Brain pericyte (primary cell): ENCODE measurements at regions not wholly inside any gene's neighbourhood (a gene's known extent, or its start where the extent isn't known, plus 50 kb on each side); places are given as distances from the start of the nearest gene placed in this dataset.
"Not testable (repeated sequence)": the region's sequence is repeated elsewhere in the genome, so short reads cannot be mapped to it uniquely, and the experiment has no call there.

Experiments
- DNase-seq: peaks from one replicate; pipeline ENCODE4 v3.0.0-alpha.2; 2012; ENCODE audit warnings: low read depth, low spot score

DNA sequence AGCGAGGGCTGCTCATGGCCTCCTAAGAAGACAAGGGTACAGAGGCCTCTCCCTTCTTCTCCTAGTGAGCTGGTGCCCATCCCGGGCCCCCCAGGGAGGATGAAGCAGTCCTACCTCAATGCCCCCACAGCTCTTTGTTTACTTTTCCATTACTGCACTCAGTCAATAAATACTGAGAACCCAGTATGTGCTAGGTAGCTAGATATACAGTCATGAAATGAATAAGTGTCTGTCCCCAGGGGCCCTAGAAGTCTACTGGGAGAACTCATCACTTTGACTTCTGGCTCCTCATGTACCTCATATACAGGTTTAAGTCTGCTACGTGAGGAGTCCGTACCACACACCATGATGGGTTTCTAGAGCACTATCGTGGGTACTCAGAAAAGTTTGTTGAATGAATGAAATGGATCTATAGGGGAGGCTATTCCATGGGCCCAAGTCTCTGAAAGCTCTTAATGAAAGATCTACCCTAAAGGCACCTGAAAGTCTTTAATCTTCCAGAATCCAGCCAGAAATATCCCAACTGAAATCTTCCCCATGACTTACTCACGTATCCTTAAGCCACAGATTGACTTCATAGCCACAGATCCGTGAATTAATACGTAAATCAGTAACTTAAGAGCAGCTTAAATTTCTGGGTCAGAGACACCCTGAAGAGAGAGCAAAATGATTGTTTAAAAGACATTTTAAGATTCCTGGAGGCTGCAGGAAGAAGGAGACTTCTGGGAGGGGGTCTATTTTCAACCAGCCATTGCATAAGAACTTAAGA, 51.6 kb upstream of the POMP start:
- DNase-seq = no peak

DNA sequence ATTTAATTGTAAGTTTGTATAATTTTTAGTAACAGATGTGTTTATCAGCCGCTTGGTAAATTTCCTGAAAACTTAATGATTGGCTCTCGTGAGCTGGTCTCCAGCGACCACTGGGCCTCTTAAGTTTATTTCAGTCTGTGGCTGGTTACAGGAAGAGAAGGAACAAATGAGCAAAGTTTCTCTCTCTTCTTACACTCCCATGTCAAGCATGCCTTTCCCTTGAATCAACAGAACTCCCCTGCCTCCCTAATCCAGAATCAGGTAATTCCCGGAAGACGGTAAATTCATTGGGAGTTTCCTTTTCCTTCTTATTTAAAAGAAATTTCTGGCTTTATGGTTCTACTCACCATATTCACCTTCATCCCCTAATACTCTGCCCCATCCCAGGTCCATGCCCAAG, 52.5 kb upstream of the POMP start:
- no peak for DNase-seq

DNA sequence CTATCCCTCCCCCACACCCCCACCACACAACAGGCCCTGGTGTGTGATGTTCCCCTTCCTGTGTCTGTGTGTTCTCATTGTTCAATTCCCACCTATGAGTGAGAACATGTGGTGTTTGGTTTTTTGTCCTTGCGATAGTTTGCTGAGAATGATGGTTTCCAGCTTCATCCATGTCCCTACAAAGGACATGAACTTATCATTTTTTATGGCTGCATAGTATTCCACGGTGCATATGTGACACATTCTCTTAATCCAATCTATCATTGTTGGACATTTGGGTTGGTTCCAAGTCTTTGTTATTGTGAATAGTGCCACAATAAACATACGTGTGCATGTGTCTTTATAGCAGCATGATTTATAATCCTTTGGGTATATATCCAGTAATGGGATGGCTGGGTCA, 53.8 kb upstream of the POMP start:
- not testable (repeated sequence) for DNase-seq

GRCh38 chr13:28603043-28603664, 55.8 kb upstream of the POMP start:
- DNase-seq = no peak

GRCh38 chr13:28602580-28602979, 56.4 kb upstream of the POMP start:
- no peak for DNase-seq

DNA sequence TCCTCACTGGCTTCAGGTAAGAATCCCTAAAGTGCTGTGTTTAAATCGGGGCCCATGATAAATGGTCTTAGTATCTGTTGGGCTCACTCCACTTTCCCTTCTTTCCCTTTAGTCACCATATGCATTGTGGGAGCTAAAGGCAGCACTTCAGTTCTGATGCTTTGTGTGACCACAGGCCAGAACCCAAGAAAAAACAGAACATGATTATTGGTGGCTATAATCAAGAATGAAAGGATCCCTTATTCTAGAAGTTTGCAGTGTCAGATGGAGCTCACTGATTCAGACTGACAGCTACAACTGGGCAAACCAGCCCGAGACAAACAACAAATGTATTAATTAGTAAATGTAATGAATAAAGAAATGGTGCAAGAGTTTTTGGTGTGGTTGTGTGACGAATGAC, 57.3 kb upstream of the POMP start:
- DNase-seq = no peak

DNA sequence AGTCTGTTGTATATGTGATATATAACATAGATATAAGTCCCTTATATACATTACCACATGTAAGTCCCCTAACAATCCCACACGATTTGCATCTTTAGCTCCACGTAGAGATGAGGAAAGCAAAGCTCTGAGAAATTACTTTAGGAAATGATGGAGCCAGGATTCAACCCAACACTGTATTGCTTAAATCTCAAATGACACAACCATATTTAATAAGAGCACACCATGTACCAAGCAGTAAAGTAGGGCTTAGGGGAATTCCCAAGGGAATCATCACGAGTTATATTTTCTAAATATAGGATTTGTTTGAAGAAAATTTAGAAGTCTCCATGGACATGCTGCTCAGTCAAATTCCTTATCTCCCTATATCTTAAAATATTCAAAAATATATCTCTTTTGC, 61.3 kb upstream of the POMP start:
- no peak for DNase-seq

GRCh38 chr13:28590461-28590860, 68.5 kb upstream of the POMP start:
- no peak for DNase-seq

DNA sequence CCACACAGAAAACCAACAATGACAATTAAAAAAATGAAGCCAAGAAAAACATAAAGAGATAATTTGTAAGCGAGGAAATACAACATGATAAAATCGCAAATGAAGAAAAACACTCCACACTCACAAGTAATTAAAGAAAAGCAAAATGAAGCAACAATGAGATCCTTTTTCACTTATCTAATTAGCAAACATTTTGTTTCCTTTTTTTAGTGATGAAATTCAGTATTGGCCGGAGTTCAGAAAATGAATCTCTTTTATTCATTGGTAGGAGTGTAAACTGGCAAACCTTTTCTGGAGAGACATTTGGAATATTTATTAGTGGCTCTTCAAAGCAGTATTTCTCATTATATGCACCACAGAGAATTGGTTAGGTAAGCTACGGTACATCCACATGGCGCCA, 70.6 kb upstream of the POMP start:
- DNase-seq = no peak

DNA sequence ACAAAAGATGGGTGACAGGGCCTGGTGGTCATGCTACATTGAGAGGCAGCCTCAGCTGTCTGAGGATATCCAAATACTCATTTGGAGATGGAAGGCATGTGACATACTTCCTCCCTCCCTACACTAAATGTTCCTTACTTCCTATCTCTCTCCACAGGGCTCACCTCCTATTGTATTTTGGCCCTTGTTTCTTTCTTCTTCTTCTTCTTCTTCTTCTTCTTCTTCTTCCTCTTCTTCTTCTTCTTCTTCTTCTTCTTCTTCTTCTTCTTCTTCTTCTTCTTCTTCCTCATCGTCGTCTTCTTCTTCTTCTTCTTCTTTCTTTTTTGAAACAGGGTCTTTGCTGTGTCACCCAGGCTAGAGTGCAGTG, 71.8 kb upstream of the POMP start:
- DNase-seq = no peak

DNA sequence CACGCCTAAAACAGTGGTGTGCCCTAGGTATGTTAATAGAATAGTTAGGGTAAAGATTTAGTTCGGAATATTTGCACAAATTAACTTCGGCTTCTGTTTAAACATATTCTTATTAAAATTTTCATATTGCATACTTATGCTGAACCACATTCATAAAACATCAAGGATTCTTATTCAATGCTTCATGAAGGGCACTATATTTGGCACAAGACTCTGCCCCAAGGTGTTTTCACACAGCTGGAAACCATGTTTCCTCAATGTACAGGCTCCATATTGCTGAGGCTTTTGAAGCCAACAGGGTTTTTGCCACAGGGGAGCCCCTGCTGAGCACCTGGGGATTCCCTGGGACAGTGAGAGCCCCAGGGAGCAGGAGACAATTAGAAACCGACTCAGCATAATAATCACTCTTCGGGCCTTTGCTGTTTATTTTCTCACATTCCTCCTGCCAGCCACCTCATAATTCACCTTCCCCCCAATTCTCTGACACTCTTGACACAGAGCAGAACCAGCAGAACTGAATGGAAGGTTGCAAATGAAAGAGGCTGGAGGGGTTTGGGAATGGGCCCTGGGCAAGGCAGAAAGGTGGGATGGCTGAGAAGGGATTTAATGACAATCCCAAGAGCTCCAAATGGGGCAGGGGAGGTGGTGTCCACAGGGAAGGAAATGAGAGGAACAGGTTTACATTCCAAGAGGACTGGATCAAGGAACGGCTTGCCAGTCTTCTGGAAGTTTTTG, 72.3 kb upstream of the POMP start:
- DNase-seq = no peak

- no peak for DNase-seq
These were observed 73.4 kb upstream of the POMP start for GRCh38 chr13:28585561-28585960.

DNA sequence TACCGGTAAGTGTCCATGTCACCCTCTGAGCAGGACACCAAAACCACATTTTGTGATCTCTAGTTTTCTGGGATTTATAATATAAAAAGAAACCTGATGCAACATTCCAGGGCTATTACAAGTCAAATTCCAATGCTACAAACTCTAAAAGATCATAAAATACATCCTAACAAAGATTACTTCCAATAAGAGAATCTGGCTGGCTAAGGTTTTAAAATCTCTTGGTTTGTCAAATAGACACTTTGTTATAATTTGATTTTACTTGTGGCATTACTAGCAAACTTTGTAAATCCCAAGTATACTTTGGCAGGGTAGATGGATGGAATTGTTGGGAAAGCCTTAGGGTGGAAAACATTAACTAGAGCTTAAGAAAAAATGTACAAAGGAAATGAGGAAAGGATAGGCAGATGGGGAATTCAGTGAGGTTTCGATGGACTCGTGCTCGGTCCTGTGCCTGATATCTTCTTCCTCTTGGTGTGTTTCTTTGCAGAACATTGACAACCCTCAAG, 74.0 kb upstream of the POMP start:
- no peak for DNase-seq

DNA sequence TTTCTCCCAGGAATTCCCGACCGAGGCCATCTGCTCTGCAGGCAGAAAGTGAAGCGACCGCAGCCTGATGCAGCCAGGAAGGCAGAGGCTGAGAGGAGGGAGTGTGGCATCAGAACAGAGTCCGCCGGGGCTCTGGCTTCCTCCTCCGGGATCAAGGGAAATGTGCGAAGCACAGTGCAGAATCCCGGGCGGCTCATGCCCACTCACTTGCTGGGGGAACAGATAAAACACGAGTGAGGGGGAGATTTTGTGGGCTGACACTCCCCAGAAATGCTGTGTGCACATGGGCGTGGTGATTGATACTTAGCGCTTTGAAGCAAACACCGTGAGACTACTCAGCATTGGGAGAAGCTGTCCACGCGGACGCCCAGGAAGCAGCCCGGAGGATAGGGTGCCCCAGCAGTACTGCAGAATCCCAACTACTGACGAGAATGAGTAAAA, 75.3 kb upstream of the POMP start:
- DNase-seq = no peak

DNA sequence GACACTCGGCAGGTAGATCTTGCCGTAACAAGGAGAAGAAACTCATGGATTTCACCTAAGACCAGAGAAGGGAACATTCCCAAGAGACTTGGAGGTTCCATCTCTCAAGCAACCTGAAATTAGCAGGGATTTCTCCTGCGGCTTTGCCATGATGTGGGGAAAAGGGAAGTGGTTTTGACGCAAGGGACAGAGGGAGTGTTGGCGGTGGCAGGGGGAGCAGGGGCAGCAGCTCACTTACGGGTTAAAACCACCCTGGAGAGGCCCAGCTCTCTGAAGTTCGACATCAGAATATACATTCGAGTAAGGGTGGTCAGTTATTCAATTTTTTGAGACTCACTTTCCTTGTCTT, 76.1 kb upstream of the POMP start:
- no peak for DNase-seq

- peak; percentile 20 for DNase-seq
These were observed 76.6 kb upstream of the POMP start for GRCh38 chr13:28582225-28582891.

DNA sequence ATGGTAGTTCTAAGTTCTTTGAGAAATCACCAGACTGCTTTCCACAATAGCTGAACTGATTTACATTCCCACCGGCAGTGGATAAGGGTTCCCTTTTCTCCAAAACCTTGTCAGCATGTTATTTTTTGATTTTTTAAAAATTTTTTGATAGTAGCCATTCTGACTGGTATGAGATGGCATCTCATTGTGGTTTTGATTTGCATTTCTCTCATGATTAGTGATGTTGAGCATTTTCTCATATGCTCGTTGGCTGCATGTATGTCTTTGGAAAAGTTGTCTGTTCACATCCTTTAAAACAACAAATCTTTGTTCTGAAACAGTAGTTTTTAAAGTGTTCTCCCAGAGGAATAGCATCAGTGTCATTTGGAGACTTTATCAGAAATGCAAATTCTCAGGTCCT, 77.5 kb upstream of the POMP start:
- DNase-seq = no peak

- no peak for DNase-seq
These were observed 79.2 kb upstream of the POMP start for GRCh38 chr13:28579736-28580135.

DNA sequence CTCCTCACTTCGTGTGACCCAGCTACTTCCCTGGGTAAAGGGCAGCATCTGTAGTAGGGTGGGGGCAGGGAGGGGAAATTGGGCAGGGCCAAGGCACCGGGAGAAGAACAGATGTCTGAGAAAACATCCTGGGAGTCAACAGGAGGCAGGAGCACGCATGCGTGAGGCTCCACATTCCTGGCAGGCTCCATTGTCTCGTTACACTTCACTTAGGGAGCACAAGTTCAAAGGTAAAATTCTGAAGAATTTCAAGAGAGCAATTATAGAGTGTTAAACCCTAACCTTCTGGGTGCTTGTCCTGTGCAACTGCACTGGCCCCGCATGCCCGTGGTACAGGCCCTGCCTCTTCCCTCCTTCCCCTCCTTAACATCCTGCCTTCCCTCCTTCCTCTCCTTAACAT, 79.6 kb upstream of the POMP start:
- no peak for DNase-seq

- no peak for DNase-seq
These were observed 81.1 kb upstream of the FLT1 start for GRCh38 chr13:28576067-28576466.

- DNase-seq = no peak
These were observed 80.3 kb upstream of the FLT1 start for GRCh38 chr13:28575200-28575599.

GRCh38 chr13:28574617-28575142, 79.8 kb upstream of the FLT1 start:
- peak; percentile 21 for DNase-seq
